Activated CD4-positive, alpha-beta T cell treated with anti-CD3 and anti-CD28 coated beads, Interleukin-2, amount 10 ng/mL, durations not matched to agents 7 days and 5 days (primary cell): ENCODE measurements at regions not wholly inside any gene's neighbourhood (a gene's known extent, or its start where the extent isn't known, plus 50 kb on each side); places are given as distances from the start of the nearest gene placed in this dataset.

ENCODE experiments used
- CTCF ChIA-PET: fragments of 350-600 bp; sonication (Branson Sonifier 250); formaldehyde crosslinking; loops from one replicate; lab custom pipeline; 2021; ENCODE audit warnings: antibody characterized with exemption; lab: Charles Lee
- POLR2A ChIA-PET: fragments of 350-600 bp; sonication (Branson Sonifier 250); formaldehyde crosslinking; loops from one replicate; lab custom pipeline; 2021; ENCODE audit warnings: antibody characterized with exemption; lab: Charles Lee
- DNase-seq: peaks from one replicate; pipeline ENCODE4 v3.0.0-alpha.2; 2020
- H3K27ac Mint-ChIP-seq: one replicate; pipeline ENCODE4 v1.8.0; 2021; ENCODE audit warnings: mild to moderate bottlenecking, moderate library complexity, mixed read lengths
- H3K27me3 Mint-ChIP-seq: one replicate; pipeline ENCODE4 v1.8.0; 2021; ENCODE audit warnings: mixed read lengths
- H3K36me3 Mint-ChIP-seq: one replicate; pipeline ENCODE4 v1.8.0; 2021; ENCODE audit warnings: low read depth, mixed read lengths
- H3K4me1 Mint-ChIP-seq: one replicate; pipeline ENCODE4 v1.8.0; 2021; ENCODE audit warnings: mixed read lengths
- H3K4me3 Mint-ChIP-seq: one replicate; pipeline ENCODE4 v1.8.0; 2021; ENCODE audit warnings: mild to moderate bottlenecking, moderate library complexity, mixed read lengths
- H3K9me3 Mint-ChIP-seq: one replicate; pipeline ENCODE4 v1.8.0; 2021; ENCODE audit warnings: mixed read lengths

GRCh38 chr17:69854225-69854780 is 220.7 kb upstream of the KCNJ16 start:
- CTCF ChIA-PET = no interaction called here
- H3K36me3 Mint-ChIP-seq = no peaks in the 10 kb centered on the region
- H3K4me1 Mint-ChIP-seq = no peaks in the 10 kb centered on the region
- no peak overlapping the region for H3K27ac Mint-ChIP-seq
- no peaks in the 10 kb centered on the region for H3K27me3 Mint-ChIP-seq
- H3K9me3 Mint-ChIP-seq = peaks cover 11% of the 10 kb centered on the region
- no peak for DNase-seq
- no peak overlapping the region for H3K4me3 Mint-ChIP-seq
- POLR2A ChIA-PET = no interaction called here

- Mint-ChIP-seq H3K27ac (no peak overlapping the region), H3K36me3 (no peaks in the 10 kb centered on the region), H3K4me3 (no peak overlapping the region), H3K27me3 (no peaks in the 10 kb centered on the region), H3K4me1 (no peaks in the 10 kb centered on the region), H3K9me3 (peaks cover 8% of the 10 kb centered on the region)
- DNase-seq = no peak
- ChIA-PET CTCF (no interaction called here), POLR2A (no interaction called here)
These were observed 218.1 kb upstream of the KCNJ16 start for GRCh38 chr17:69856946-69857345.

GRCh38 chr17:69857412-69857835 is 217.6 kb upstream of the KCNJ16 start:
- H3K9me3 Mint-ChIP-seq = peaks cover 8% of the 10 kb centered on the region
- POLR2A ChIA-PET = no interaction called here
- no peak for DNase-seq
- no peaks in the 10 kb centered on the region for H3K36me3 Mint-ChIP-seq
- no peaks in the 10 kb centered on the region for H3K4me1 Mint-ChIP-seq
- CTCF ChIA-PET = no interaction called here
- H3K27ac Mint-ChIP-seq = no peak overlapping the region
- H3K27me3 Mint-ChIP-seq = no peaks in the 10 kb centered on the region
- no peak overlapping the region for H3K4me3 Mint-ChIP-seq

- Mint-ChIP-seq H3K36me3 (no peaks in the 10 kb centered on the region), H3K9me3 (peaks cover 8% of the 10 kb centered on the region), H3K27ac (no peak overlapping the region), H3K27me3 (no peaks in the 10 kb centered on the region), H3K4me1 (no peaks in the 10 kb centered on the region), H3K4me3 (no peak overlapping the region)
- ChIA-PET CTCF (no interaction called here), POLR2A (no interaction called here)
- no peak for DNase-seq
These were observed 216.6 kb upstream of the KCNJ16 start for GRCh38 chr17:69858460-69858859.

- H3K4me1 Mint-ChIP-seq = no peaks in the 10 kb centered on the region
- no peaks in the 10 kb centered on the region for H3K27me3 Mint-ChIP-seq
- no peaks in the 10 kb centered on the region for H3K36me3 Mint-ChIP-seq
- ChIA-PET CTCF (interaction anchor here (1.3 kb wide), 1 partner anchor 8 kb away, joined by 4 read pairs; no protein-coding TSS in a partner anchor), POLR2A (no interaction called here)
- H3K9me3 Mint-ChIP-seq = peaks cover 8% of the 10 kb centered on the region
- H3K4me3 Mint-ChIP-seq = no peak overlapping the region
- no peak overlapping the region for H3K27ac Mint-ChIP-seq
- DNase-seq = no peak
These were observed 214.8 kb upstream of the KCNJ16 start for GRCh38 chr17:69860142-69860680.

GRCh38 chr17:69864462-69864861 is 210.6 kb upstream of the KCNJ16 start:
- ChIA-PET CTCF (interaction anchor here (0.6 kb wide), 1 partner anchor 13 kb away, joined by 5 read pairs; no protein-coding TSS in a partner anchor), POLR2A (no interaction called here)
- peaks cover 6% of the 10 kb centered on the region for H3K9me3 Mint-ChIP-seq
- no peaks in the 10 kb centered on the region for H3K27me3 Mint-ChIP-seq
- H3K27ac Mint-ChIP-seq = no peak overlapping the region
- H3K4me3 Mint-ChIP-seq = no peak overlapping the region
- no peaks in the 10 kb centered on the region for H3K4me1 Mint-ChIP-seq
- no peak for DNase-seq
- no peaks in the 10 kb centered on the region for H3K36me3 Mint-ChIP-seq

- Mint-ChIP-seq H3K36me3 (no peaks in the 10 kb centered on the region), H3K27ac (no peak overlapping the region), H3K9me3 (peaks cover 2% of the 10 kb centered on the region), H3K27me3 (no peaks in the 10 kb centered on the region), H3K4me3 (no peak overlapping the region), H3K4me1 (no peaks in the 10 kb centered on the region)
- DNase-seq = no peak
- CTCF ChIA-PET = no interaction called here
- POLR2A ChIA-PET = no interaction called here
These were observed 205.4 kb upstream of the KCNJ16 start for GRCh38 chr17:69869667-69870066.

GRCh38 chr17:69870091-69870530 is 204.9 kb upstream of the KCNJ16 start:
- H3K27me3 Mint-ChIP-seq = no peaks in the 10 kb centered on the region
- H3K9me3 Mint-ChIP-seq = peaks cover 2% of the 10 kb centered on the region
- CTCF ChIA-PET = interaction anchor here (0.7 kb wide), 1 partner anchor 110 kb away, joined by 4 read pairs; no protein-coding TSS in a partner anchor
- H3K4me1 Mint-ChIP-seq = no peaks in the 10 kb centered on the region
- no peak overlapping the region for H3K4me3 Mint-ChIP-seq
- DNase-seq = no peak
- no peaks in the 10 kb centered on the region for H3K36me3 Mint-ChIP-seq
- POLR2A ChIA-PET = no interaction called here
- H3K27ac Mint-ChIP-seq = no peak overlapping the region

- Mint-ChIP-seq H3K27ac (no peak overlapping the region), H3K9me3 (peaks cover 2% of the 10 kb centered on the region), H3K36me3 (no peaks in the 10 kb centered on the region), H3K4me3 (no peak overlapping the region), H3K4me1 (no peaks in the 10 kb centered on the region), H3K27me3 (no peaks in the 10 kb centered on the region)
- ChIA-PET POLR2A (no interaction called here), CTCF (no interaction called here)
- no peak for DNase-seq
These were observed 204.2 kb upstream of the KCNJ16 start for GRCh38 chr17:69870751-69871199.

GRCh38 chr17:69871318-69871717 is 203.7 kb upstream of the KCNJ16 start:
- ChIA-PET POLR2A (no interaction called here), CTCF (no interaction called here)
- H3K36me3 Mint-ChIP-seq = no peaks in the 10 kb centered on the region
- H3K9me3 Mint-ChIP-seq = peaks cover 2% of the 10 kb centered on the region
- H3K4me3 Mint-ChIP-seq = no peak overlapping the region
- H3K27ac Mint-ChIP-seq = no peak overlapping the region
- no peaks in the 10 kb centered on the region for H3K4me1 Mint-ChIP-seq
- no peak for DNase-seq
- no peaks in the 10 kb centered on the region for H3K27me3 Mint-ChIP-seq

- H3K27me3 Mint-ChIP-seq = no peaks in the 10 kb centered on the region
- H3K36me3 Mint-ChIP-seq = no peaks in the 10 kb centered on the region
- ChIA-PET CTCF (no interaction called here), POLR2A (no interaction called here)
- no peak for DNase-seq
- no peaks in the 10 kb centered on the region for H3K4me1 Mint-ChIP-seq
- no peak overlapping the region for H3K27ac Mint-ChIP-seq
- peaks cover 2% of the 10 kb centered on the region for H3K9me3 Mint-ChIP-seq
- H3K4me3 Mint-ChIP-seq = no peak overlapping the region
These were observed 202.3 kb upstream of the KCNJ16 start for GRCh38 chr17:69872675-69873262.

- Mint-ChIP-seq H3K4me1 (no peaks in the 10 kb centered on the region), H3K4me3 (no peak overlapping the region), H3K27me3 (peaks cover 1% of the 10 kb centered on the region), H3K36me3 (no peaks in the 10 kb centered on the region), H3K9me3 (no peaks in the 10 kb centered on the region), H3K27ac (no peak overlapping the region)
- CTCF ChIA-PET = no interaction called here
- POLR2A ChIA-PET = no interaction called here
- no peak for DNase-seq
These were observed 200.8 kb upstream of the KCNJ16 start for GRCh38 chr17:69874175-69874670.

- H3K4me3 Mint-ChIP-seq = no peak overlapping the region
- ChIA-PET CTCF (no interaction called here), POLR2A (no interaction called here)
- no peaks in the 10 kb centered on the region for H3K36me3 Mint-ChIP-seq
- no peaks in the 10 kb centered on the region for H3K4me1 Mint-ChIP-seq
- peaks cover 1% of the 10 kb centered on the region for H3K27me3 Mint-ChIP-seq
- no peaks in the 10 kb centered on the region for H3K9me3 Mint-ChIP-seq
- no peak for DNase-seq
- H3K27ac Mint-ChIP-seq = no peak overlapping the region
These were observed 198.3 kb upstream of the KCNJ16 start for GRCh38 chr17:69876757-69877156.
